ENCODE measurements at regions not wholly inside any gene's neighbourhood (a gene's known extent, or its start where the extent isn't known, plus 50 kb on each side); places are given as distances from the start of the nearest gene placed in this dataset.
"Not testable (repeated sequence)": the region's sequence is repeated elsewhere in the genome, so short reads cannot be mapped to it uniquely, and the experiment has no call there.

GRCh38 chr10:20489961-20490360 lies 407.1 kb downstream of the NEBL start:
- H3K4me3 ChIP-seq (ENCODE audit: low read depth, low read length): no peak overlapping the region
- DNase-seq (ENCODE audit: low read depth): no peak
- no peak for TF ChIP-seq CTCF (conservative IDR thresholded peaks at IDR 0.05; ENCODE audit: low read depth, low read length)

GRCh38 chr10:20486791-20487190 lies 410.3 kb downstream of the NEBL start:
- no peak for DNase-seq (ENCODE audit: low read depth)
- no peak for TF ChIP-seq CTCF (conservative IDR thresholded peaks at IDR 0.05; ENCODE audit: low read depth, low read length)
- H3K4me3 ChIP-seq (ENCODE audit: low read depth, low read length): no peak overlapping the region

GRCh38 chr10:20485554-20485953 lies 411.6 kb downstream of the NEBL start:
- TF ChIP-seq CTCF (conservative IDR thresholded peaks at IDR 0.05; ENCODE audit: low read depth, low read length): no peak
- DNase-seq (ENCODE audit: low read depth): no peak
- no peak overlapping the region for H3K4me3 ChIP-seq (ENCODE audit: low read depth, low read length)

DNA sequence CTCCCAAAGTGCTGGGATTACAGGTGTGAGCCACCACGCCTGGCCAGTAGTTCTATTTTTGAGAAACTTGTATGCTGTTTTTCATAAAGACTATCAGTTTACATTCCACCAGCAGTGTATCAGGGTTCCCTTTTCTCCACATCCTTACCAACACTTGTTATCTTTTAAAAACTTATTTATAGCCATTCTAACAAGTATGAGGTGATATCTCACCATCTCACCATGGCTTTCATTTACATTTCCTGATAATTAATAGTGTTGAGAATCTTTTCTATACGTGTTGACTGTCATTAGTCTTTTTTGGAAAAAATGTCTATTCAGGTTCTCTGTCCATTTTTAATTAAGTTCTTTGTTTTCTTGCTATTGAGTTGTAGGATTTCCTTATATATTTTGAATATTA lies 416.1 kb downstream of the NEBL start:
- no peak for TF ChIP-seq CTCF (conservative IDR thresholded peaks at IDR 0.05; ENCODE audit: low read depth, low read length)
- no peak for DNase-seq (ENCODE audit: low read depth)
- no peak overlapping the region for H3K4me3 ChIP-seq (ENCODE audit: low read depth, low read length)

DNA sequence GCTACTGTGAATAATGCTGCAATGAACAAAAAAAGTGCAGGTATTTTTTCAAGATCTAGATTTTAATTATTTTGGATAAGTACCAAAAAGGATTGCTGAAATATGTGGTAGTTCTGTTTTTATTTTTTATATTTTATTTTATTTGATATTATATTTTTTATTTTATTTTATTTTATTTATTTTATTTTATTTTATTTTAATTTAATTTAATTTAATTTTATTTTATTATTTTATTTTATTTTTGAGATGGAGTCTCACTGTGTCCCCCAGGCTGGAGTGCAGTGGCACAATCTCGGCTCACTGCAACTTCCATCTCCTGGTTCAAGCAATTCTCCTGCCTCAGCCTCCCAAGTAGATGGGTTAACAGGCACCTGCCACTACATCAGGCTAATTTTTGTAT lies 416.5 kb downstream of the NEBL start:
- not testable (repeated sequence) for DNase-seq (ENCODE audit: low read depth); H3K4me3 ChIP-seq (ENCODE audit: low read depth, low read length)

DNA sequence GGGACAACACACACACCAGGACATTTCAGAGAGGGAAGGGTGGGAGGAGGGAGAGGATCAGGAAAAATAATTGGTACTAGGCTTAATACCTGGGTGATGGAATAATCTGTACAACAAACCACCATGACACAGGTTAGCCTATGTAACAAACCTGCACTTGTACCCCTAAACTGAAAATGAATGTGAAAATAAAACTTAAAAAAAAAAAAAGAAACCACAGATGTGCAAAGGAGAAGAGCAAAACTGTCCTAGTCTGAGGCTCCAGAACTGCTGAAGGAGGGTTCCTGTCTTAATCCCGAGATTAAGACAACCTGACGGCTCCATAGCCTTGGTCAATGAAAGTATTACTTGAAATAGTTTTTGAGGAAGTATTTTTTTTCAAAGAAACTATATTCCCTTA lies 423.0 kb downstream of the NEBL start:
- no peak overlapping the region for H3K4me3 ChIP-seq (ENCODE audit: low read depth, low read length)
- TF ChIP-seq CTCF (conservative IDR thresholded peaks at IDR 0.05; ENCODE audit: low read depth, low read length): no peak
- DNase-seq (ENCODE audit: low read depth): no peak

DNA sequence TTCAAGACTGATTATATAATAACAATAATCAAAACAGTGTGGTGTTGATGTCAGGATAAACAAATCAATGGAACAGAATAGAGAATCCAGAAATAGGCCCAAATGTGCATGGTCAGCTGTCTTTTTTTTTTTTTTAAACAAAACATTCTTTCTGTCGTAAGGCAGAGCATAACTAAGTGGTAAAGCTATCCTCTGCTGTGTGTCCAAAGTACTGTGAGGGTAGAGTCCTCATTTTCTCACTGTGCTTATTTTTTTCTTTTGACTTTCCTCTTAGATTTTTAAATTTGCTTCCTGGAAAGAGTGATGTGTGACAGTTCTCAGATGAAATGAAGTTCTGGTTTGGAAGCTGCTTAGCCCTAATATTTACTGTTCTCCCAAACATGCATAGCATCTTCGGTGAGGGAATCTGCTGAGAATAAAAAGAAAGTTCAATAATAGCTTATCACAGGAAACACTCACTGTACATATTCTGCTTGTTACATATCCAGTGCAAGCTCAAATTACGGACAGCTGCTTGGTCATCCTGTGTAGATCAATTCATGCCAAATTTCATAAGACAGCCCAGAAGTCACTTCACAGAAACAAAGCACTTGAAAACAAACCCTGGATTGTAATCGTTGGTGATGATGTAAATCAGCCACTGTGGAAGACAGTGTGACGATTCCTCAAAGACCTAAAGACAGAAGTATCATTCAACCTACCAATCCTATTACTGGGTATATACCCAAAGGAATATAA lies 423.9 kb downstream of the NEBL start:
- H3K4me3 ChIP-seq (ENCODE audit: low read depth, low read length): no peak overlapping the region
- TF ChIP-seq CTCF (conservative IDR thresholded peaks at IDR 0.05; ENCODE audit: low read depth, low read length): no peak
- no peak for DNase-seq (ENCODE audit: low read depth)
